HepG2 (cell line): ENCODE measurements at regions not wholly inside any gene's neighbourhood (a gene's known extent, or its start where the extent isn't known, plus 50 kb on each side); places are given as distances from the start of the nearest gene placed in this dataset.

Experiments used
- EP300 ChIP-seq, 3 experiments: sonication (generic) in 1 of 3; formaldehyde crosslinking in 1 of 3; IDR thresholded peaks; 2 replicates each; pipeline versions ENCODE4 v1.5.1 to v1.6.1; 2011 to 2020; ENCODE audit warnings: low read depth in 2 of 3, low read length in 2 of 3, borderline replicate concordance in 1 of 3, improper control_type of control experiment in 1 of 3, mild to moderate bottlenecking in 1 of 3, missing genetic modification reagents in 1 of 3, moderate library complexity in 1 of 3
- EZH2 ChIP-seq: conservative IDR thresholded peaks from 2 replicates; pipeline ENCODE4 v1.6.1; 2012; ENCODE audit warnings: mild to moderate bottlenecking, low read depth, low read length, moderate library complexity
- ZNF501 ChIP-seq: sonication (generic); formaldehyde crosslinking; IDR thresholded peaks from 2 replicates; pipeline ENCODE4 v1.5.1; 2020; ENCODE audit warnings: mild to moderate bottlenecking, moderate library complexity, missing genetic modification reagents

DNA sequence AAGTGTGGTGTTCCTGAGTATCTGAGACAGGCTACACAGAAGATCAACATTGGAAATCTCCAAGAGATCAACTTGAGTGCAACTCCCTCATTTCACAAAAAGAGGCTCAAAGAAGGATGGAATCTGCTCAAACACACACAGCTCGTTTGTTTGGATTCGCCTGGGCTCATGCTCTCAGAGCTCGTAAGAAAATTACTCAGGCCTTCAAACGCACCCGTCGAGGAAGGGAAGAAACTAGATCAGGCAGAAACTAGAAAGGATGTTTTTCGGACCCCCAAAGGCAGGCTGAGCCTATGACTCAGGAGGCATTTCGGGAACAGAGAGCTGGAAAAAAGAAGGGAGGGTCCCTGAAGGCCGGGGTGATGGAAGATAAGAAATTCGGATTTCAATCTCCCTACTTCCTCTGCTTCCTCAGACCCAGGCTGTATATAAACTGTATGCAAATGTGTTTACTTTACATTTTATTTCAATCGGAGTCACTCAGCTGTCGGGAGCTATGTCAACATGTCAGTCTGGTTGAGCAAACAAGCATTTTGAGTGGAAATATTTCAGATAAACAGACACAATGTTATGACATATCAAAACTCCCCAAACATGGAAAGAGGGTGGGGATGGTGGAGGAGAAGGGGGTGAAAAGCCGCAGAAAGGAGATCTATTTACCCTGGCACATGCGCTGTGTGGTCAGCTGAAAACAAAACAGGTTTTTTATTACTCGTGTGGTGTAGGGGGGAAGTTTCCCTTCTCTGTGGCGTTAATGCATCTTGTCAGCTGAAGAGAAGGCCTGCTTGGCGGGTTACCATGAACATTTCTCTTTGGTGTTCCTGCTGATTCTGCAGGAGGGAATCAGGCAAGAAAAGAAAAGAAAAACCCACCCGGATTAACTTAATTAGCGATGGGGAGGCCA, 129.1 kb upstream of the TBX3 start:
- no peak for TF ChIP-seq ZNF501 (CRISPR knock-in tag)
- no peak for TF ChIP-seq EZH2
- peak in 1 of 2 experiments; percentile 66; a peak in 2 of 4 replicates for TF ChIP-seq EP300 (IDR thresholded peaks at IDR 0.05; ENCODE audit: low read depth in 2 of 2, low read length in 2 of 2)
- TF ChIP-seq EP300 (CRISPR knock-in tag; IDR thresholded peaks at IDR 0.05; ENCODE audit: borderline replicate concordance): no peak
